AG09309 (cell line): ENCODE measurements at regions not wholly inside any gene's neighbourhood (a gene's known extent, or its start where the extent isn't known, plus 50 kb on each side); places are given as distances from the start of the nearest gene placed in this dataset.
A peak's percentile ranks its signal among the peaks of the same experiment; 100 is the strongest.

Experiments used
- DNase-seq: peaks from one replicate; pipeline ENCODE4 v3.0.0-alpha.2; 2010; ENCODE audit warnings: low read depth
- H3K4me3 ChIP-seq: 2 replicates; pipeline ENCODE4 v1.5.1; 2011; ENCODE audit warnings: mild to moderate bottlenecking, low read depth, low read length, moderate library complexity; ENCODE audit not compliant: control insufficient read depth
- TF ChIP-seq, protein P1 (sequence below): IDR thresholded peaks from 2 replicates; pipeline ENCODE4 v1.5.1; 2011; ENCODE audit warnings: mild to moderate bottlenecking, low read depth, low read length, inconsistent platforms; ENCODE audit not compliant: insufficient read depth, control insufficient read depth; ENCODE audit errors: missing control alignments

DNA sequence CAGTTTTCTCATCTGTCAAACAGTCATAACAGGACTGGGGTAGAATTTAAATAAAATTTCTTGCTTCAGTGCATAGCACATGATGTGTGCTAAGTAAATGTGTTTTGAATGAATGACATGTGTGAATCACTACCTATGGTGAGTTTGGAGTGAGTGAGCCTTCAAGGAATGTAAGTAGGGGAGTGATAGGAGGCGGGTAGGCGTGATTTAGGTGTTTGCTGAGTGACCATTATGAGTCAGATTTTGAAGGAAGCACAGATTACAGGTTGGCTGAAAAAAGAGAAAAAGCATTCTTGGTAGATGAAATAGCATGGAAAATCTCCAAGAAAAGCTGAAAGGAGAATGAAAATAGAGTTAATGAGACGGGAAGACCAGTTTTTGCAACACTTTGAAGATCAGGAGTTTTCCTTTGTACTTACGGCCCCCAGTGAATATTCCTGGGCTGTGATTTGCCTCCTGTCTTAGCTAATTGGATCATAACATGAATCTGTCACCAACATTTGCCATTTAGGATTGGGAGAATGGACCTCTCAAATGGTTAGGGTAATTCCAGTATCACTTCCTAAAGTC, 136.9 kb upstream of the GATA6 start:
- DNase-seq = peak; percentile 64
- TF ChIP-seq, protein P1, sequence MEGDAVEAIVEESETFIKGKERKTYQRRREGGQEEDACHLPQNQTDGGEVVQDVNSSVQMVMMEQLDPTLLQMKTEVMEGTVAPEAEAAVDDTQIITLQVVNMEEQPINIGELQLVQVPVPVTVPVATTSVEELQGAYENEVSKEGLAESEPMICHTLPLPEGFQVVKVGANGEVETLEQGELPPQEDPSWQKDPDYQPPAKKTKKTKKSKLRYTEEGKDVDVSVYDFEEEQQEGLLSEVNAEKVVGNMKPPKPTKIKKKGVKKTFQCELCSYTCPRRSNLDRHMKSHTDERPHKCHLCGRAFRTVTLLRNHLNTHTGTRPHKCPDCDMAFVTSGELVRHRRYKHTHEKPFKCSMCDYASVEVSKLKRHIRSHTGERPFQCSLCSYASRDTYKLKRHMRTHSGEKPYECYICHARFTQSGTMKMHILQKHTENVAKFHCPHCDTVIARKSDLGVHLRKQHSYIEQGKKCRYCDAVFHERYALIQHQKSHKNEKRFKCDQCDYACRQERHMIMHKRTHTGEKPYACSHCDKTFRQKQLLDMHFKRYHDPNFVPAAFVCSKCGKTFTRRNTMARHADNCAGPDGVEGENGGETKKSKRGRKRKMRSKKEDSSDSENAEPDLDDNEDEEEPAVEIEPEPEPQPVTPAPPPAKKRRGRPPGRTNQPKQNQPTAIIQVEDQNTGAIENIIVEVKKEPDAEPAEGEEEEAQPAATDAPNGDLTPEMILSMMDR = no peak
- H3K4me3 ChIP-seq = no peak overlapping the region

DNA sequence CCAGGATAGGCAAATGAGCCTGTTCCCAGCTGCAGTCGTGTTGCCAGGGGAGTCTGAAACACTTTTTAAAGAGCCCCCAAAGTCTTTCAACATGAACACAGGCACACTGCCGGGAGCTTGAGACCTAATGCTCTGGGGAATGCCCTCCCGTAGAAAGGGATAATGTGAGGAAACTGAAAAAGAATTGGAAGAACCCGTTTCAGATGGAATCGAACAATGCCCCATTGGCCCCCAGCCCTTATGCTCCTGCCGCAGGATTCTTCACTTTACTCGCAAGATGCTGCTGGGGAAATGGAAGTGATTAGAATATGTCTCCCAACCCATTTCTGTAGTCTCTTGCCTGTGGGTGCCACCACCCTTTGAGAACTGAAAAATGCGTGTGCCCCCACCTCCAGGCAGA, 136.3 kb upstream of the GATA6 start:
- H3K4me3 ChIP-seq = no peak overlapping the region
- DNase-seq = no peak
- TF ChIP-seq, protein P1 = no peak

DNA sequence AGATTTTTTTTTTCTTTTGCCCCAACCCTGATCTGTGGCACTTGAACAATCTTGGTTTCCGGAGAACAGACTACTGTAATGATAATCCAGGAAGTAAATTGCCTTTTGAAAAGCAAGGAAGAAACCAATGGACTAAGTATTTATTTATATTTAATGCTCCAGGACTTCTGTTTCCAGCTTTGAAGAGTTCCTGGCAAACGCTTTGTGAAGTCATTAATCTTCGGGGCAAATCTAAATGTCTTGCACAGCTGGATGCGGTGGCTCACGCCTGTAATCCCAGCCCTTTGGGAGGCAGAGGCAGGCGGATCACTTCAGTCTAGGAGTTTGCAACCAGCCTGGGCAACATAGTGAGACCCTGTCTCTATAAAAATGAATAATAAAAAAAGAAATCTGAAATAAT, 135.1 kb upstream of the GATA6 start:
- no peak overlapping the region for H3K4me3 ChIP-seq
- TF ChIP-seq, protein P1 = no peak
- DNase-seq = no peak

DNA sequence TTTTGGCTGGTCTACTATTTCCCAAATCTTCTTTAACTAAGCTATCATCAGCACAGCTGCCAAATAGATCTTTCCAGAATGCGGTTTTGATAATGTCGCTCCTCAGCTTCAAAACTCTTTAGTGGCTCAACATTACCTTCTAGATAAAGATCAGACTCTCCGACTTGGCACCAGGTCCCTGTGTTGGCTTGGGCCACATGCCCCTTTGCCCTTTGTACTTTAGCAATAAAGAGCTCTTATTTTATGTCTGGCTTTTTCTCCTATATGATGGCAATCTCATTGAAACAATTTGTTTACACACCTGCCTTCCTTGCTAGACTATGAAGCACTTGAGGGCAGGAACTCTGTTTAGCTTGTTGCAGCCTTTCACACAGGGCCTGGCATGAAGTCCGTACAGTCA, 128.9 kb upstream of the GATA6 start:
- TF ChIP-seq, protein P1 = no peak
- DNase-seq = no peak

DNA sequence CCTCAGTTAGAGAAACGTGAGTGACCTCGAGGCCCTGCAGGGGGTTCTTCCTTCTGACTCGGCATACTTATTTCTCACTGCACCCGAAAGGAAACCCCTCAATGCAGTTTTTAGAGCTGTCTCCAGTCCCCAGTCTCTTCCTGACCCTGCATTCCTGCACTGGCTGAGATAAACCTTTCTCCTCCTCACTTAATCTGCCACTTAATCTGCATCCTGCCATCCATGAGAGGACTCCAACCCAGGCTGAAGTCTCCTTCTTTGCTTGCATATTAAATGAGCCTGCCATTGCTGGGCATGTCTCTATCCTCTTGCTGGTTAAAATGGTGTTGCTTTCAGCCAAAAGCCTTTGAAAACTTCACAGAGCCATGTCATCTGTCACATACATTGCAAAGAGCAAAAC, 125.6 kb upstream of the GATA6 start:
- TF ChIP-seq, protein P1 = no peak
- H3K4me3 ChIP-seq = no peak overlapping the region
- DNase-seq = no peak

More for the DNA sequence above, 128.9 kb upstream of the GATA6 start:
- H3K4me3 ChIP-seq = no peak overlapping the region

DNA sequence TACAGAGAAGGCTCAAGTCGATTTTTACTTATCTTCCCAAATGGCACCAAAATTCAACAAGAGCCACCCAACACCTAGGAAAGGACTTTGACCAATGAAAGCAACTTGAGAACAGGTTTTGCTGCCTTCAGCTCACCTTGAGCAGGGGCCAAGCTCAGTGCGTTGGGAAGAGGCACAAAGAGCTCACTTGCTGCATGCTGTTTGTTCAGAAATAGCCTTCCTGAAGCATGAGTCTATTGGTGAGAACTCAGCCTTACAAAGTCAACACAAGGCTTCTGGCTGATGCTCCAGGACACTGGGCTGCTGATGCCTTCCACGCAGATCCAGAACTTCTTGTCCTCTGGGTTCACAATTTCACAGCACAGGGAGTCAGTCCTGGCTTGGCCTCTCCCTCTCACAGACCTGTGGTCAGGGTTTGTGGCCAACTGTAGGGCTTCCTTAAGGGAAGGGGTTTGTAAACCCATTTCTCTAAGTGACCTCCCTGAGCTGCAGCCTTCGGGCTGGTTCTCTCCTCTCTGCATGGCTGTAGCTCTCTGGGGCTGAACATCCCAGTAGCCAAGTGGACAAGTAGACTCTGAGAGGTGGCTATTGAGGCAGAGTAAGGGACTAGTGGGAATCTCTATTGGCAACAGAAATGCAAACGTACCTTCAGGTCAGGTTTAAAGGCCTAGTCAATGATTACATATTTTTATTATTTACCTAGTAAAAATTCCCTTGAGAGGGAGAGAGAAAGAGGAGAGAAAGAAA, 124.7 kb upstream of the GATA6 start:
- H3K4me3 ChIP-seq = no peak overlapping the region
- TF ChIP-seq, protein P1 = no peak
- DNase-seq = no peak
